ENCODE measurements at regions not wholly inside any gene's neighbourhood (a gene's known extent, or its start where the extent isn't known, plus 50 kb on each side); places are given as distances from the start of the nearest gene placed in this dataset.

DNA sequence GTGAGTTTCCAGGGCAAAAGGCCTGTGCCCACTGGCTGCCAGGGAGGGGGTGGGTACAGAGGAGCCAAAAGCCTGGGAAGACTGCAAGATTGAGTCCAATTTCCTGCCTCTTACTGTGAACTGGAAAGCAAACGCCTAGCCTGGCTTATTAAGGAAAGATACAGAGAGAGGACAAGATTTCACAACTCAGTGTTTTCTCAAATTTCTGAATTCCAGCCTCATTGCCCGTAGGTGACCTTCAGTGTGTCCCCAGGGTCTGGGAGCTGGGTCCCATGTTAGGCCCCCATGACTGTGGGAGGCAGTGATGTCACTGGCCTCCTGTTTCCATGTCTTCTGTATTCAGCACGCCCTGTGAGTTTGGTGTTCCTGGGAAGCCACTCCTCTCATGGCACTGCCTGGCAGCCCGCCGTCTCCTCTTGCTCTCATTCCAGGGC, 60.6 kb upstream of the PTPN3 start (continued):
- no peak for TF ChIP-seq ZNF263 (CRISPR knock-in tag; IDR thresholded peaks at IDR 0.05; ENCODE audit: low read depth)
- TF ChIP-seq ATF1 (CRISPR knock-in tag; IDR thresholded peaks at IDR 0.05) = no peak
- TF ChIP-seq, protein P1, sequence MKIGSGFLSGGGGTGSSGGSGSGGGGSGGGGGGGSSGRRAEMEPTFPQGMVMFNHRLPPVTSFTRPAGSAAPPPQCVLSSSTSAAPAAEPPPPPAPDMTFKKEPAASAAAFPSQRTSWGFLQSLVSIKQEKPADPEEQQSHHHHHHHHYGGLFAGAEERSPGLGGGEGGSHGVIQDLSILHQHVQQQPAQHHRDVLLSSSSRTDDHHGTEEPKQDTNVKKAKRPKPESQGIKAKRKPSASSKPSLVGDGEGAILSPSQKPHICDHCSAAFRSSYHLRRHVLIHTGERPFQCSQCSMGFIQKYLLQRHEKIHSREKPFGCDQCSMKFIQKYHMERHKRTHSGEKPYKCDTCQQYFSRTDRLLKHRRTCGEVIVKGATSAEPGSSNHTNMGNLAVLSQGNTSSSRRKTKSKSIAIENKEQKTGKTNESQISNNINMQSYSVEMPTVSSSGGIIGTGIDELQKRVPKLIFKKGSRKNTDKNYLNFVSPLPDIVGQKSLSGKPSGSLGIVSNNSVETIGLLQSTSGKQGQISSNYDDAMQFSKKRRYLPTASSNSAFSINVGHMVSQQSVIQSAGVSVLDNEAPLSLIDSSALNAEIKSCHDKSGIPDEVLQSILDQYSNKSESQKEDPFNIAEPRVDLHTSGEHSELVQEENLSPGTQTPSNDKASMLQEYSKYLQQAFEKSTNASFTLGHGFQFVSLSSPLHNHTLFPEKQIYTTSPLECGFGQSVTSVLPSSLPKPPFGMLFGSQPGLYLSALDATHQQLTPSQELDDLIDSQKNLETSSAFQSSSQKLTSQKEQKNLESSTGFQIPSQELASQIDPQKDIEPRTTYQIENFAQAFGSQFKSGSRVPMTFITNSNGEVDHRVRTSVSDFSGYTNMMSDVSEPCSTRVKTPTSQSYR (CRISPR knock-in tag; IDR thresholded peaks at IDR 0.05) = no peak
- TF ChIP-seq MYBL2 (CRISPR knock-in tag; IDR thresholded peaks at IDR 0.05) = no peak

DNA sequence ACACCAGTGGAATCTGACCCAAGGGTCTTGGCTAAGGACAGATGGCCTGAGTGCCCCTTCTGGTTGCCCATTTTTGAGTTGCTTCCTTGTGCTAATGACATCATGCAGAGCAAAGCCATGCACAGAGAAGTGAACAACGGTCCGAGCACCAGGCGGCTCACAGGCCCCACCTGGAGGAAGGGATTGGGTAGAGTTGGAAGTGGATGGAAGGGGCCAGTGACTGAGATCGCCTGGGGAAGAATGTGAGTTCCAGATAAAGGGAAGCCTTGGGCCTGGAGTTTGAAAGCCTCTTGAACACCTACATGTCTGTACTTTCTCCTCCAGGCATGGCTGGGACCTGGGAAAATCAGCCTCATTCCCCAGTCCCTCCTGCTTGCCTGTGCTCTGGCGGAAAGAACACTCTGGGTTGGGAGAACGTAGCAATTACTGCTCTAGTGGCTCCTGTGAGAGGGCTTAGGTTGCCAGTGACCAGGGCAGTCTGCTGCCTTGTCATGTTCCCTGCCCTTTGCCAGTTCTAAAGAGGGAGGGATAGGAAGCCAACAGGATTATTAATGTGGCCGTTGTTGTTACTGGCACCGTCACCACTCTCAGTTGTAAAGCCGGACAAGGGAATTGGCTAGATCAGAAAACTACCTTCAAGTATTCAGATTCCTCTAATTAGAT, 62.5 kb upstream of the PTPN3 start:
- ATAC-seq = peak; percentile 90

DNA sequence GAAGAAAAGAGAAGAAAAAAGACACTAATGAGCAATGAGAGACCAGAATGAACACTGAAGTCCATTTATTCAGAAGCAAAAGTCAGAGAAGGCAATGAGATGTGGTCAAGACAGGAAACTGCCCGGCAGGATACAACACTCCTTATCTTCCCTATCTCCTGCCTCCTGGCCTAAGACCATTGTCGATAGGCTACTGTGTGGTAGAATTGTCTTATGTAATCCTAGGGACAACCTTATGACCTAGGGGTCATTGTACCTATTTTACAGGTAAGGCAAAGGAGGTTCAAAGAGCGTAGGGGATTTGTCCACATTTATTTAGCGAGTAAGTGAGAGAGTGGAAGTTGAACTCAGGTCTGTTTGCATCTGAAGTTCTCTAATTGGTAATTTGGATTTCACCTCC, 63.0 kb upstream of the PTPN3 start:
- no peaks in the 10 kb centered on the region for H3K9me3 Mint-ChIP-seq
- H3K4me3 Mint-ChIP-seq = no peak overlapping the region
- no peaks in the 10 kb centered on the region; the same call in none of the 2 replicates for H3K27me3 Mint-ChIP-seq (ENCODE audit: low read depth)
- CTCF ChIA-PET = no interaction called here
- POLR2A ChIA-PET = no interaction called here
- ATAC-seq = no peak
- H3K27ac Mint-ChIP-seq = no peak overlapping the region
- peaks cover 26% of the 10 kb centered on the region for H3K4me1 Mint-ChIP-seq
- no peak for DNase-seq (ENCODE audit: low spot score)
- no peaks in the 10 kb centered on the region for H3K36me3 Mint-ChIP-seq
- TF ChIP-seq OVOL2 (CRISPR knock-in tag; IDR thresholded peaks at IDR 0.05; ENCODE audit: borderline replicate concordance) = no peak
- TF ChIP-seq, protein P2, sequence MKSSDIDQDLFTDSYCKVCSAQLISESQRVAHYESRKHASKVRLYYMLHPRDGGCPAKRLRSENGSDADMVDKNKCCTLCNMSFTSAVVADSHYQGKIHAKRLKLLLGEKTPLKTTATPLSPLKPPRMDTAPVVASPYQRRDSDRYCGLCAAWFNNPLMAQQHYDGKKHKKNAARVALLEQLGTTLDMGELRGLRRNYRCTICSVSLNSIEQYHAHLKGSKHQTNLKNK (CRISPR knock-in tag; IDR thresholded peaks at IDR 0.05) = no peak
- TF ChIP-seq CREM (CRISPR knock-in tag; IDR thresholded peaks at IDR 0.05) = no peak
- TF ChIP-seq, protein P3, sequence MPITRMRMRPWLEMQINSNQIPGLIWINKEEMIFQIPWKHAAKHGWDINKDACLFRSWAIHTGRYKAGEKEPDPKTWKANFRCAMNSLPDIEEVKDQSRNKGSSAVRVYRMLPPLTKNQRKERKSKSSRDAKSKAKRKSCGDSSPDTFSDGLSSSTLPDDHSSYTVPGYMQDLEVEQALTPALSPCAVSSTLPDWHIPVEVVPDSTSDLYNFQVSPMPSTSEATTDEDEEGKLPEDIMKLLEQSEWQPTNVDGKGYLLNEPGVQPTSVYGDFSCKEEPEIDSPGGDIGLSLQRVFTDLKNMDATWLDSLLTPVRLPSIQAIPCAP (CRISPR knock-in tag; IDR thresholded peaks at IDR 0.05) = no peak
- no peak for TF ChIP-seq SP1 (CRISPR knock-in tag; conservative IDR thresholded peaks at IDR 0.05)
- TF ChIP-seq, protein P4, sequence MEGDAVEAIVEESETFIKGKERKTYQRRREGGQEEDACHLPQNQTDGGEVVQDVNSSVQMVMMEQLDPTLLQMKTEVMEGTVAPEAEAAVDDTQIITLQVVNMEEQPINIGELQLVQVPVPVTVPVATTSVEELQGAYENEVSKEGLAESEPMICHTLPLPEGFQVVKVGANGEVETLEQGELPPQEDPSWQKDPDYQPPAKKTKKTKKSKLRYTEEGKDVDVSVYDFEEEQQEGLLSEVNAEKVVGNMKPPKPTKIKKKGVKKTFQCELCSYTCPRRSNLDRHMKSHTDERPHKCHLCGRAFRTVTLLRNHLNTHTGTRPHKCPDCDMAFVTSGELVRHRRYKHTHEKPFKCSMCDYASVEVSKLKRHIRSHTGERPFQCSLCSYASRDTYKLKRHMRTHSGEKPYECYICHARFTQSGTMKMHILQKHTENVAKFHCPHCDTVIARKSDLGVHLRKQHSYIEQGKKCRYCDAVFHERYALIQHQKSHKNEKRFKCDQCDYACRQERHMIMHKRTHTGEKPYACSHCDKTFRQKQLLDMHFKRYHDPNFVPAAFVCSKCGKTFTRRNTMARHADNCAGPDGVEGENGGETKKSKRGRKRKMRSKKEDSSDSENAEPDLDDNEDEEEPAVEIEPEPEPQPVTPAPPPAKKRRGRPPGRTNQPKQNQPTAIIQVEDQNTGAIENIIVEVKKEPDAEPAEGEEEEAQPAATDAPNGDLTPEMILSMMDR (IDR thresholded peaks at IDR 0.05) = no peak

More for the DNA sequence above, 62.5 kb upstream of the PTPN3 start:
- Mint-ChIP-seq H3K4me3 (no peak overlapping the region), H3K27ac (no peak overlapping the region), H3K36me3 (no peaks in the 10 kb centered on the region), H3K9me3 (no peaks in the 10 kb centered on the region), H3K4me1 (peaks cover 31% of the 10 kb centered on the region), H3K27me3 (ENCODE audit: low read depth) (no peaks in the 10 kb centered on the region; the same call in none of the 2 replicates)
- ChIA-PET POLR2A (no interaction called here), CTCF (interaction anchor here (1.2 kb wide), 1 partner anchor 36 kb away, joined by 4 read pairs; no protein-coding TSS in a partner anchor)
- no peak for TF ChIP-seq ESRRA (CRISPR knock-in tag; IDR thresholded peaks at IDR 0.05; ENCODE audit: borderline replicate concordance)
- TF ChIP-seq, protein P5, sequence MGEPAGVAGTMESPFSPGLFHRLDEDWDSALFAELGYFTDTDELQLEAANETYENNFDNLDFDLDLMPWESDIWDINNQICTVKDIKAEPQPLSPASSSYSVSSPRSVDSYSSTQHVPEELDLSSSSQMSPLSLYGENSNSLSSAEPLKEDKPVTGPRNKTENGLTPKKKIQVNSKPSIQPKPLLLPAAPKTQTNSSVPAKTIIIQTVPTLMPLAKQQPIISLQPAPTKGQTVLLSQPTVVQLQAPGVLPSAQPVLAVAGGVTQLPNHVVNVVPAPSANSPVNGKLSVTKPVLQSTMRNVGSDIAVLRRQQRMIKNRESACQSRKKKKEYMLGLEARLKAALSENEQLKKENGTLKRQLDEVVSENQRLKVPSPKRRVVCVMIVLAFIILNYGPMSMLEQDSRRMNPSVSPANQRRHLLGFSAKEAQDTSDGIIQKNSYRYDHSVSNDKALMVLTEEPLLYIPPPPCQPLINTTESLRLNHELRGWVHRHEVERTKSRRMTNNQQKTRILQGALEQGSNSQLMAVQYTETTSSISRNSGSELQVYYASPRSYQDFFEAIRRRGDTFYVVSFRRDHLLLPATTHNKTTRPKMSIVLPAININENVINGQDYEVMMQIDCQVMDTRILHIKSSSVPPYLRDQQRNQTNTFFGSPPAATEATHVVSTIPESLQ (CRISPR knock-in tag; IDR thresholded peaks at IDR 0.05) = no peak
- no peak for TF ChIP-seq ETV6 (CRISPR knock-in tag; IDR thresholded peaks at IDR 0.05)
- no peak for TF ChIP-seq ZNF317 (CRISPR knock-in tag; IDR thresholded peaks at IDR 0.05; ENCODE audit: borderline replicate concordance, low read depth)
- TF ChIP-seq ZNF396 (CRISPR knock-in tag; IDR thresholded peaks at IDR 0.05; ENCODE audit: borderline replicate concordance) = no peak
- TF ChIP-seq NR3C1 (CRISPR knock-in tag; conservative IDR thresholded peaks at IDR 0.05; ENCODE audit: low read depth) = no peak
- TF ChIP-seq ZNF423 (CRISPR knock-in tag; IDR thresholded peaks at IDR 0.05) = no peak
- TF ChIP-seq TEAD1 (CRISPR knock-in tag; IDR thresholded peaks at IDR 0.05) = no peak
- no peak for TF ChIP-seq CBFB (CRISPR knock-in tag; IDR thresholded peaks at IDR 0.05; ENCODE audit: low read depth)
- TF ChIP-seq, protein P6, sequence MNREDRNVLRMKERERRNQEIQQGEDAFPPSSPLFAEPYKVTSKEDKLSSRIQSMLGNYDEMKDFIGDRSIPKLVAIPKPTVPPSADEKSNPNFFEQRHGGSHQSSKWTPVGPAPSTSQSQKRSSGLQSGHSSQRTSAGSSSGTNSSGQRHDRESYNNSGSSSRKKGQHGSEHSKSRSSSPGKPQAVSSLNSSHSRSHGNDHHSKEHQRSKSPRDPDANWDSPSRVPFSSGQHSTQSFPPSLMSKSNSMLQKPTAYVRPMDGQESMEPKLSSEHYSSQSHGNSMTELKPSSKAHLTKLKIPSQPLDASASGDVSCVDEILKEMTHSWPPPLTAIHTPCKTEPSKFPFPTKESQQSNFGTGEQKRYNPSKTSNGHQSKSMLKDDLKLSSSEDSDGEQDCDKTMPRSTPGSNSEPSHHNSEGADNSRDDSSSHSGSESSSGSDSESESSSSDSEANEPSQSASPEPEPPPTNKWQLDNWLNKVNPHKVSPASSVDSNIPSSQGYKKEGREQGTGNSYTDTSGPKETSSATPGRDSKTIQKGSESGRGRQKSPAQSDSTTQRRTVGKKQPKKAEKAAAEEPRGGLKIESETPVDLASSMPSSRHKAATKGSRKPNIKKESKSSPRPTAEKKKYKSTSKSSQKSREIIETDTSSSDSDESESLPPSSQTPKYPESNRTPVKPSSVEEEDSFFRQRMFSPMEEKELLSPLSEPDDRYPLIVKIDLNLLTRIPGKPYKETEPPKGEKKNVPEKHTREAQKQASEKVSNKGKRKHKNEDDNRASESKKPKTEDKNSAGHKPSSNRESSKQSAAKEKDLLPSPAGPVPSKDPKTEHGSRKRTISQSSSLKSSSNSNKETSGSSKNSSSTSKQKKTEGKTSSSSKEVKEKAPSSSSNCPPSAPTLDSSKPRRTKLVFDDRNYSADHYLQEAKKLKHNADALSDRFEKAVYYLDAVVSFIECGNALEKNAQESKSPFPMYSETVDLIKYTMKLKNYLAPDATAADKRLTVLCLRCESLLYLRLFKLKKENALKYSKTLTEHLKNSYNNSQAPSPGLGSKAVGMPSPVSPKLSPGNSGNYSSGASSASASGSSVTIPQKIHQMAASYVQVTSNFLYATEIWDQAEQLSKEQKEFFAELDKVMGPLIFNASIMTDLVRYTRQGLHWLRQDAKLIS (CRISPR knock-in tag; IDR thresholded peaks at IDR 0.05; ENCODE audit: borderline replicate concordance) = no peak
- no peak for TF ChIP-seq ATF1 (CRISPR knock-in tag; IDR thresholded peaks at IDR 0.05)
- no peak for TF ChIP-seq ZNF263 (CRISPR knock-in tag; IDR thresholded peaks at IDR 0.05; ENCODE audit: low read depth)
- TF ChIP-seq FOXK1 (CRISPR knock-in tag; IDR thresholded peaks at IDR 0.05) = no peak
- TF ChIP-seq FOXJ3 (CRISPR knock-in tag; IDR thresholded peaks at IDR 0.05; ENCODE audit: borderline replicate concordance) = no peak
- TF ChIP-seq NR1H2 (CRISPR knock-in tag; IDR thresholded peaks at IDR 0.05) = no peak
- no peak for TF ChIP-seq SP1 (CRISPR knock-in tag; conservative IDR thresholded peaks at IDR 0.05)
- peak; percentile 53 for DNase-seq (ENCODE audit: low spot score)
